Endothelial cell of umbilical vein (primary cell): ENCODE measurements at regions not wholly inside any gene's neighbourhood (a gene's known extent, or its start where the extent isn't known, plus 50 kb on each side); places are given as distances from the start of the nearest gene placed in this dataset.

Experiments
- BruUV-seq: library from RNA; stranded (reverse); fragments of 400-500 nt; replicated peaks from 2 replicates; lab custom pipeline; 2021; lab: Mats Ljungman, UMichigan
- CTCF ChIA-PET: fragments of 300-600, 350-600 bp; sonication (Branson Sonifier 250); formaldehyde crosslinking; loops from one replicate; lab custom pipeline; 2021; ENCODE audit warnings: antibody characterized with exemption, inconsistent platforms; lab: Charles Lee
- POLR2A ChIA-PET: fragments of 300-600, 350-600 bp; sonication (Branson Sonifier 250); formaldehyde crosslinking; loops from one replicate; lab custom pipeline; 2021; ENCODE audit warnings: antibody characterized with exemption, inconsistent platforms; lab: Charles Lee
- DNase-seq: peaks from one replicate; pipeline ENCODE4 v3.0.0-alpha.2; 2011; ENCODE audit warnings: low read depth, low spot score
- FAIRE-seq: peaks from 2 replicates; lab custom pipeline; 2011; peaks lifted over from hg19 to GRCh38; lab: Jason Lieb, UNC
- H2AFZ ChIP-seq: 2 replicates; pipeline ENCODE4 v1.6.0; 2012; ENCODE audit warnings: low read depth, low read length, control low read depth, inconsistent platforms
- H3K27ac ChIP-seq: 2 replicates; pipeline ENCODE4 v1.5.1; 2011; ENCODE audit warnings: low read depth, mild to moderate bottlenecking, control low read depth, low read length, moderate library complexity; ENCODE audit not compliant: insufficient read depth
- H3K27me3 ChIP-seq, 2 experiments: 2 replicates each; pipeline versions ENCODE4 v1.6.0 to v1.6.1; 2011; ENCODE audit warnings: low read length in 2 of 2, mixed read lengths in 1 of 2; ENCODE audit not compliant: control insufficient read depth in 2 of 2, insufficient read depth in 2 of 2
- H3K36me3 ChIP-seq, 2 experiments: 2 replicates in 1 of 2; 3 replicates in 1 of 2; pipeline ENCODE4 v1.5.1; 2011; ENCODE audit warnings: low read length in 2 of 2, mild to moderate bottlenecking in 1 of 2, moderate library complexity in 1 of 2; ENCODE audit not compliant: control insufficient read depth in 2 of 2, insufficient read depth in 2 of 2; ENCODE audit errors: extremely low read depth in 1 of 2
- H3K4me1 ChIP-seq: 3 replicates; pipeline ENCODE4 v1.5.1; 2011; ENCODE audit warnings: mild to moderate bottlenecking, low read length; ENCODE audit not compliant: control insufficient read depth, insufficient read depth; ENCODE audit errors: extremely low read depth
- H3K4me2 ChIP-seq: 2 replicates; pipeline ENCODE4 v1.6.1; 2011; ENCODE audit warnings: low read length, control low read depth, mixed read lengths; ENCODE audit not compliant: insufficient read depth
- H3K4me3 ChIP-seq, 3 experiments: fragments of 200-600 bp in 1 of 3; sonication (generic), shearing (Covaris generic) in 1 of 3; replicated peaks in 1 of 3; 2 replicates each; pipeline ENCODE4 v1.5.1; 2011 to 2016; ENCODE audit warnings: control low read depth in 3 of 3, low read length in 3 of 3, mild to moderate bottlenecking in 2 of 3, inconsistent platforms in 1 of 3, low read depth in 1 of 3, moderate library complexity in 1 of 3; ENCODE audit not compliant: insufficient read depth in 1 of 3
- H3K79me2 ChIP-seq: 2 replicates; pipeline ENCODE4 v1.6.0; 2012; ENCODE audit warnings: low read length, inconsistent platforms; ENCODE audit not compliant: control insufficient read depth, insufficient read depth
- H3K9ac ChIP-seq: replicated peaks from 2 replicates; pipeline ENCODE3; 2011; ENCODE audit warnings: low read length, control low read depth; ENCODE audit not compliant: insufficient read depth; ENCODE audit errors: extremely low read depth
- H3K9me1 ChIP-seq: replicated peaks from 3 replicates; pipeline ENCODE4 v1.6.0; 2011; ENCODE audit warnings: mild to moderate bottlenecking, low read length; ENCODE audit not compliant: control insufficient read depth, insufficient read depth; ENCODE audit errors: extremely low read depth
- H3K9me3 ChIP-seq: replicated peaks from 2 replicates; pipeline ENCODE4 v1.5.1; 2012; ENCODE audit warnings: low read length, inconsistent platforms; ENCODE audit not compliant: control insufficient read depth, insufficient read depth
- H4K20me1 ChIP-seq: replicated peaks from 2 replicates; pipeline ENCODE3; 2011; ENCODE audit warnings: mild to moderate bottlenecking, low read length; ENCODE audit not compliant: control insufficient read depth, insufficient read depth; ENCODE audit errors: extremely low read depth
- CTCF ChIP-seq, 2 donors: IDR thresholded peaks; 1 replicate in 1 of 2; 2 replicates in 1 of 2; pipeline ENCODE4 v1.5.1; 2011; ENCODE audit warnings: low read length in 2 of 2, mild to moderate bottlenecking in 2 of 2, moderate library complexity in 2 of 2, control low read depth in 1 of 2, inconsistent platforms in 1 of 2, low read depth in 1 of 2; ENCODE audit not compliant: insufficient read depth in 1 of 2; ENCODE audit errors: extremely low read depth in 1 of 2
- EZH2 ChIP-seq: IDR thresholded peaks from 2 replicates; pipeline ENCODE4 v1.6.1; 2012; ENCODE audit warnings: borderline replicate concordance, low read depth, mild to moderate bottlenecking, moderate library complexity, low read length, inconsistent platforms; ENCODE audit not compliant: severe bottlenecking
- FOS ChIP-seq: IDR thresholded peaks from 2 replicates; pipeline ENCODE4 v1.6.1; 2011; ENCODE audit warnings: mild to moderate bottlenecking, low read length, moderate library complexity, borderline replicate concordance; ENCODE audit not compliant: insufficient read depth
- GATA2 ChIP-seq: IDR thresholded peaks from 2 replicates; pipeline ENCODE4 v1.7.0; 2011; ENCODE audit warnings: low read depth, mild to moderate bottlenecking, moderate library complexity, mixed read lengths, low read length; ENCODE audit not compliant: insufficient read length, insufficient read depth
- JUN ChIP-seq: IDR thresholded peaks from 2 replicates; pipeline ENCODE4 v1.6.1; 2011; ENCODE audit warnings: borderline replicate concordance, low read depth; ENCODE audit not compliant: insufficient read length, insufficient read depth
- MAX ChIP-seq: IDR thresholded peaks from 2 replicates; pipeline ENCODE4 v1.6.1; 2011; ENCODE audit not compliant: insufficient read depth, insufficient read length
- MYC ChIP-seq: IDR thresholded peaks from one replicate; pipeline ENCODE4 v1.6.1; 2011; ENCODE audit warnings: mild to moderate bottlenecking, low read depth, low read length
- POLR2A ChIP-seq: IDR thresholded peaks from 2 replicates; pipeline ENCODE4 v1.6.1; 2012; ENCODE audit warnings: low read depth, mild to moderate bottlenecking, control low read depth, low read length
- POLR2AphosphoS5 ChIP-seq: IDR thresholded peaks from 2 replicates; pipeline ENCODE4 v1.6.1; 2012; ENCODE audit warnings: low read depth, mild to moderate bottlenecking, control low read depth, low read length, moderate library complexity; ENCODE audit not compliant: insufficient read depth
- dilution Hi-C: fragments of 300-500 bp; cut with MboI; formaldehyde crosslinking; loops from one replicate; pipeline ENCODE4 v1.15.0; 2019; ENCODE audit warnings: low sequenced_read_pairs; ENCODE audit not compliant: extremely low pct_ligation_motif_present
- intact Hi-C: fragments of 100-400 bp; cut with micrococcal nuclease; formaldehyde crosslinking; loops from one replicate; pipeline ENCODE4 v1.10.0; 2022

- ChIA-PET CTCF (no interaction called here), POLR2A (no interaction called here)
- TF ChIP-seq CTCF (IDR thresholded peaks at IDR 0.05; ENCODE audit: extremely low read depth in 1 of 2, insufficient read depth in 1 of 2, low read depth in 1 of 2, low read length in 2 of 2), result no peak
- no peak for TF ChIP-seq POLR2AphosphoS5
- TF ChIP-seq JUN, result no peak
- TF ChIP-seq MYC, result no peak
- TF ChIP-seq POLR2A, result no peak
- TF ChIP-seq MAX, result no peak
- no peak for TF ChIP-seq GATA2
- TF ChIP-seq EZH2, result no peak
- TF ChIP-seq FOS, result no peak
- Histone ChIP-seq H3K36me3 (no peaks in the 10 kb centered on the region), H3K4me2 (no peak overlapping the region), H3K27ac (no peak overlapping the region), H3K9me1 (no peaks in the 10 kb centered on the region), H3K4me3 (no peak overlapping the region), H3K4me1 (peaks cover 9% of the 10 kb centered on the region), H3K79me2 (no peaks in the 10 kb centered on the region), H3K9ac (no peak overlapping the region), H2AFZ (no peak overlapping the region), H4K20me1 (no peaks in the 10 kb centered on the region), H3K27me3 (no peaks in the 10 kb centered on the region), H3K9me3 (no peaks in the 10 kb centered on the region)
- DNase-seq, result no peak
- intact Hi-C loops, result no loop called here
- no peak for FAIRE-seq
- no TSS peak for BruUV-seq
- dilution Hi-C loops, result no loop called here
Measured at GRCh38 chr6:100135977-100136376, 142.0 kb upstream of the MCHR2 start.
